Parathyroid adenoma (tissue), 2 donors: ENCODE measurements at regions not wholly inside any gene's neighbourhood (a gene's known extent, or its start where the extent isn't known, plus 50 kb on each side); places are given as distances from the start of the nearest gene placed in this dataset.

Experiments used
- H2AFZ ChIP-seq: fragments of 300-600 bp; sonication (generic); one replicate; pipeline ENCODE4 v1.7.0; 2017; ENCODE audit warnings: antibody characterized with exemption, mild to moderate bottlenecking
- H3K27ac ChIP-seq: fragments of 300-600 bp; sonication (generic); one replicate; pipeline ENCODE4 v1.7.0; 2017
- H3K27me3 ChIP-seq: fragments of 300-600 bp; sonication (generic); one replicate; pipeline ENCODE4 v1.7.0; 2017; ENCODE audit warnings: low read length; ENCODE audit not compliant: control insufficient read depth, insufficient read depth
- H3K36me3 ChIP-seq: fragments of 300-600 bp; sonication (generic); one replicate; pipeline ENCODE4 v1.7.0; 2017; ENCODE audit warnings: low read length; ENCODE audit not compliant: control insufficient read depth, insufficient read depth
- H3K4me1 ChIP-seq: fragments of 300-600 bp; sonication (generic); one replicate; pipeline ENCODE4 v1.7.0; 2017; ENCODE audit warnings: control low read depth
- H3K4me2 ChIP-seq: fragments of 300-600 bp; sonication (generic); one replicate; pipeline ENCODE4 v1.7.0; 2017; ENCODE audit warnings: low read length
- H3K4me3 ChIP-seq: fragments of 300-600 bp; sonication (generic); one replicate; pipeline ENCODE4 v1.7.0; 2017; ENCODE audit warnings: low read depth, low read length
- H3K79me2 ChIP-seq: fragments of 300-600 bp; sonication (generic); one replicate; pipeline ENCODE4 v1.7.0; 2017; ENCODE audit warnings: control low read depth
- H3K9ac ChIP-seq: fragments of 300-600 bp; sonication (generic); one replicate; pipeline ENCODE4 v1.7.0; 2017; ENCODE audit warnings: mild to moderate bottlenecking
- H3K9me3 ChIP-seq: fragments of 300-600 bp; sonication (generic); one replicate; pipeline ENCODE4 v1.7.0; 2017; ENCODE audit warnings: low read length; ENCODE audit not compliant: control insufficient read depth
- CTCF ChIP-seq: fragments of 300-600 bp; sonication (generic); IDR thresholded peaks from one replicate; pipeline ENCODE4 v1.7.0; 2017; ENCODE audit warnings: antibody characterized with exemption, mild to moderate bottlenecking
- donor health status: primary hyperparathyroidism.

GRCh38 chr1:79551321-79551720 lies 544.8 kb upstream of the ADGRL4 start:
- no peaks in the 10 kb centered on the region for H3K27me3 ChIP-seq
- no peak overlapping the region for H3K9ac ChIP-seq
- H3K27ac ChIP-seq = no peak overlapping the region
- no peak overlapping the region for H3K4me3 ChIP-seq
- no peaks in the 10 kb centered on the region for H3K36me3 ChIP-seq
- no peak overlapping the region for H3K4me2 ChIP-seq
- no peak overlapping the region for H2AFZ ChIP-seq
- no peaks in the 10 kb centered on the region for H3K9me3 ChIP-seq
- no peaks in the 10 kb centered on the region for H3K79me2 ChIP-seq
- no peaks in the 10 kb centered on the region for H3K4me1 ChIP-seq
- TF ChIP-seq CTCF = no peak

GRCh38 chr1:79550402-79550801 lies 543.9 kb upstream of the ADGRL4 start:
- no peak overlapping the region for H3K9ac ChIP-seq
- H3K36me3 ChIP-seq = no peaks in the 10 kb centered on the region
- no peak overlapping the region for H2AFZ ChIP-seq
- no peaks in the 10 kb centered on the region for H3K79me2 ChIP-seq
- no peaks in the 10 kb centered on the region for H3K27me3 ChIP-seq
- no peak overlapping the region for H3K4me2 ChIP-seq
- H3K27ac ChIP-seq = no peak overlapping the region
- no peaks in the 10 kb centered on the region for H3K9me3 ChIP-seq
- H3K4me3 ChIP-seq = no peak overlapping the region
- no peaks in the 10 kb centered on the region for H3K4me1 ChIP-seq
- TF ChIP-seq CTCF = no peak

- no peak overlapping the region for H3K27ac ChIP-seq
- no peak overlapping the region for H3K4me3 ChIP-seq
- no peak overlapping the region for H2AFZ ChIP-seq
- H3K4me1 ChIP-seq = no peaks in the 10 kb centered on the region
- H3K9ac ChIP-seq = no peak overlapping the region
- H3K9me3 ChIP-seq = no peaks in the 10 kb centered on the region
- no peak for TF ChIP-seq CTCF
- no peaks in the 10 kb centered on the region for H3K36me3 ChIP-seq
- H3K4me2 ChIP-seq = no peak overlapping the region
- no peaks in the 10 kb centered on the region for H3K79me2 ChIP-seq
- no peaks in the 10 kb centered on the region for H3K27me3 ChIP-seq
These were observed 542.7 kb upstream of the ADGRL4 start for GRCh38 chr1:79549201-79549600.

- Histone ChIP-seq H3K27ac (no peak overlapping the region), H3K27me3 (no peaks in the 10 kb centered on the region), H3K9ac (no peak overlapping the region), H3K79me2 (no peaks in the 10 kb centered on the region), H3K4me1 (no peaks in the 10 kb centered on the region), H3K4me2 (no peak overlapping the region), H2AFZ (no peak overlapping the region), H3K9me3 (no peaks in the 10 kb centered on the region), H3K36me3 (no peaks in the 10 kb centered on the region), H3K4me3 (no peak overlapping the region)
- no peak for TF ChIP-seq CTCF
These were observed 541.0 kb upstream of the ADGRL4 start for GRCh38 chr1:79547514-79547913.

- no peak for TF ChIP-seq CTCF
- Histone ChIP-seq H2AFZ (no peak overlapping the region), H3K4me3 (no peak overlapping the region), H3K27me3 (no peaks in the 10 kb centered on the region), H3K79me2 (no peaks in the 10 kb centered on the region), H3K4me1 (no peaks in the 10 kb centered on the region), H3K27ac (no peak overlapping the region), H3K4me2 (no peak overlapping the region), H3K9ac (no peak overlapping the region), H3K9me3 (no peaks in the 10 kb centered on the region), H3K36me3 (no peaks in the 10 kb centered on the region)
These were observed 536.9 kb upstream of the ADGRL4 start for GRCh38 chr1:79543394-79543793.
